Spinal cord (tissue), 9 donors: ENCODE measurements at regions not wholly inside any gene's neighbourhood (a gene's known extent, or its start where the extent isn't known, plus 50 kb on each side); places are given as distances from the start of the nearest gene placed in this dataset.
A peak's percentile ranks its signal among the peaks of the same experiment; 100 is the strongest.

Experiments
- DNase-seq, 6 donors: peaks; one replicate each; pipeline versions ENCODE4 v3.0.0 to v3.0.0-alpha.2; 2013 to 2015; ENCODE audit warnings: low spot score in 6 of 6, low read depth in 4 of 6
- H3K27ac ChIP-seq: one replicate; pipeline ENCODE4 v1.5.1; 2013; ENCODE audit warnings: low read depth, low read length, control low read depth
- H3K27me3 ChIP-seq: one replicate; pipeline ENCODE4 v1.6.1; 2013; ENCODE audit warnings: low read length; ENCODE audit not compliant: control insufficient read depth, insufficient read depth
- H3K36me3 ChIP-seq: one replicate; pipeline ENCODE4 v1.6.1; 2013; ENCODE audit warnings: low read length; ENCODE audit not compliant: control insufficient read depth, insufficient read depth
- H3K4me1 ChIP-seq: one replicate; pipeline ENCODE4 v1.6.1; 2013; ENCODE audit warnings: low read length; ENCODE audit not compliant: control insufficient read depth, insufficient read depth
- H3K4me3 ChIP-seq: one replicate; pipeline ENCODE4 v1.5.1; 2013; ENCODE audit warnings: low read depth, low read length, control low read depth
- H3K9me3 ChIP-seq: one replicate; pipeline ENCODE4 v1.6.1; 2013; ENCODE audit warnings: low read length; ENCODE audit not compliant: control insufficient read depth, insufficient read depth
- WGBS: methylation state at CpG from one replicate; pipeline ENCODE4 v1.1.5; 2013; ENCODE audit warnings: missing lambda C conversion rate; ENCODE audit not compliant: insufficient coverage; 5-methylcytosine and 5-hydroxymethylcytosine counted together
- donor health status: healthy.

DNA sequence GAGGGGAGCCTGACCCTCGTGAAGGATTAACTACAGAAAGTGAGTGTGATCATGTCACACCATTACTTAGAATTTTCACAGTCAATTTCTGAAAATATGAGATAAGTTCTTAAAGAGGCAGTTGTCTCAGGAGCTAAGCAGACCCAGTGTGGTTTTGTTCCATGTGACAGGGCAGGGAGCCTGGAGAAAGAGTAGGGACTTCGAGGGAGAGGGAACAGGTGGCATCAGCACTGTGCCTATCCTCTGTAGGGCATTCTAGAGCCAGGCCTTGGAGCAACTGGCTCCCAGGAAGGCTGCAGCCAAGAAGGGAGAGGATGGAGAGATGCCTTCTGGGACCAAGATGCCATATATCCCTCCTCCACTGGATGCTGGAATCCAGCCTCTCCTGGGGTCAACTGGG, 183.0 kb downstream of the TSHZ3 start:
- peaks cover 12% of the 10 kb centered on the region for H3K4me1 ChIP-seq
- WGBS, result 31% methylated on average over 1 of the region's 2 CpGs
- no peak overlapping the region for H3K4me3 ChIP-seq
- no peaks in the 10 kb centered on the region for H3K9me3 ChIP-seq
- H3K27ac ChIP-seq, result no peak overlapping the region
- DNase-seq, result no peak
- H3K27me3 ChIP-seq, result no peaks in the 10 kb centered on the region
- no peaks in the 10 kb centered on the region for H3K36me3 ChIP-seq

DNA sequence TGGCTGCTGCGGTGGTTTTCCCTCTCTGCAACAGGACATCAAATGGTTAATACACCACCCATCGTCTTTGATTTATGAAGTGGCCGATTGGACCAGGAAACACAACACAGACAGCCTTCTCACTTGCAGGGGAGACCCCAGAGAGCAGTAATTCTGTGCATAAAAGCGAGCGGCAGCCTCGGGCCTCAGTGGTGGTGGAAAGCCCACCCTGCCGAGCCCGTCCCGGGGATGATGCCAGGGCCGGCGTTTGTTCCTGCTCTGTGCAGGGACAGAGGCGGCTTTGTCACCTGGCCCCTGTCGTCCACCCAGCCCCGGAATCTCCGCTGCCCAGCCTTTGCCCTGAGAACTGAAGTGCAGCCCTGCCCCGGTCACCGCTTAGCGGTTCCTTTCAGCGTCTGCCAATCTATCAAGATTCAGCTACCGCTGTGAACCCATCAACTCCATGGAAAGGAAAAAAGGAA, 184.4 kb downstream of the TSHZ3 start:
- no peaks in the 10 kb centered on the region for H3K36me3 ChIP-seq
- peak in 1 of 6 donors; percentile 89 for DNase-seq
- H3K27me3 ChIP-seq, result no peaks in the 10 kb centered on the region
- H3K4me3 ChIP-seq, result no peak overlapping the region
- H3K4me1 ChIP-seq, result peaks cover 12% of the 10 kb centered on the region
- no peak overlapping the region for H3K27ac ChIP-seq
- WGBS, result 3% methylated on average over 19 of the region's 20 CpGs
- H3K9me3 ChIP-seq, result no peaks in the 10 kb centered on the region

DNA sequence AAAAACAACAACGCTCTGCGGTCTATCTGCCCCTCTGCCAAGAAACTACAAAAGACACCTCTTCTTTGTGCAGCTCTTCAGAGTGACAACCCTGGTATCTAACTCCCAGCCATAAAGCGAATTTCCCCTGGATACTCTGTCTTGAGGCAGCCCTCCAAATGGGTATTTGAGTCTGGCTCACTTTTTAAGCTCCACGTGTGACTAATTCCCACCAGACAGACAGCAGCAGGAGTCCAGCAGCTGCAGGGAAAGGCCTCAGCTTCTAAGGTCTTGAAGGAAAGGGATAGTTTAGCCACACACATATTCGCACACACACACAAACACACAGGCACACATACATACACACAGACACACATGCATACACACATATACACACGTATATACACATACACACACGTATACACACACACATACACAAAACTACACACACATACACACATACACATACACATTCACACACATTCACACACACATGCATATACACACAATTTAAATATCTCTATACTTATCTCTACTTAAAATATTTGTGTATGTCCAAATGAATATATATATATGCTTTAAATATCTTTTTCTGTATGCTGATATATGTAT, 188.8 kb downstream of the TSHZ3 start:
- Histone ChIP-seq H3K27ac (no peak overlapping the region), H3K27me3 (no peaks in the 10 kb centered on the region), H3K36me3 (no peaks in the 10 kb centered on the region), H3K4me1 (peaks cover 8% of the 10 kb centered on the region), H3K9me3 (no peaks in the 10 kb centered on the region), H3K4me3 (no peak overlapping the region)
- 40% methylated on average over 7 of the region's 7 CpGs for WGBS
- DNase-seq, result peak in 2 of 6 donors; percentile 32 to 55

DNA sequence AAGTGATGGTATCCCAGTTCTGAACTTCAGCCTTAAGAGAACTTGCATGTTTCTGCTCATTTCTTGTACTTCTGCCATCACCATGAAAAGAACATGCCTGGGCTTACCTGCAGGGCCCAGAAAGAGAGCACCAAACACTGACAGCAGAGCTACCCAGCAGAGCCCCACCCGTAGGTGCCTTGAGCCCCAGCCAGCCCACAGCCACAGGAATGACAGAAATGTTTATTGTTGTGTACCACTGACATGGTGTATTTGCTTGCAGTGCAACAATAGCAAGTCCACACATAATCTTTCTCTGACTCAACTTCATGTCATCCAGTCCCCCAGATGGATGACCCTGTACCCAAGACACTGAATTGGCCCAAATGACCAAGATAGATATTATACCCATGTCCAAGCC, 195.2 kb downstream of the TSHZ3 start:
- WGBS, result 67% methylated on average over 1 of the region's 1 CpG

DNA sequence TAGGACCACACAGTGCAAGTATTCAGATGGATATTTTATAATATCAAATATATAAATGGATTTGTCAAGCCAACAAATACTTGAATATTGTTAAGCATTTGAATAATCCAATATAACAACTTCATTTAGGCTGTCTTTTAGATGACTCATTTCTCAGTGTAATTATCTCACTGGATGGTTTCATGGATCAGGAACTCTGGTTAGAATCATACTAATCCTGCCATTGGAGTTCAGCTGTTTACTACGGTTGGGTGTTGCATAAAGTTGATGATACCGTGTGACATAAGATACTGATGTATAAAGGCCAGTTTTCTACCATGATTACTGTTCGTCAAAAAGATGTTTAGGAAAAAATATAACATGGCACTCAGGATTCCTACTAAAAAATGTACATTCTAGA, 196.3 kb downstream of the TSHZ3 start:
- no peak for DNase-seq

More for the DNA sequence above, 195.2 kb downstream of the TSHZ3 start:
- no peaks in the 10 kb centered on the region for H3K36me3 ChIP-seq
- no peaks in the 10 kb centered on the region for H3K9me3 ChIP-seq
- H3K27me3 ChIP-seq, result no peaks in the 10 kb centered on the region
- no peaks in the 10 kb centered on the region for H3K4me1 ChIP-seq
- no peak overlapping the region for H3K27ac ChIP-seq
- DNase-seq, result no peak
- no peak overlapping the region for H3K4me3 ChIP-seq

DNA sequence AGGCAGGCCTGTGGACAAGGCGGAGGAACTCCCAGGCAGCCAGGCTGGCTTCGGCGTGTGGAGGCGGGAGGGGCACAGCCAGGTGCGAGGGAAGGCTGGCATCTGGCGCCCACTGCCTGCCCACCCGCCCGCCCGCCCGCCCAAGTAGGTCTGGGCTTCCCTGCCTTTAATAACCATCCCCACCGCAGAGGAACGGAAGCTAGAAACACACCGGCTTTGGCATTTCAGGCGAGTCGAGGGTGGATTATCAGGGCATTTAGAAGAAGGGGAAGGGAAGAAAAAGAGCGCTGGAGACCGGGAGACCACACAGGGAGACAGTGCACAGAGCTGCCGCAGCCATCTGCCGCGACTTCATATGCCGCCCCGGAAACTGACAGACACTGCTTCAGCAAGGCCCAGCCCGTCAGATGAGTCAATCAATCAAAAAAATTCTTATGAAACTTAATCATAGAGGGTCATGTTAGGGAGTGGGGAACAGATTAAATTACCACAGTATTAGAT, 199.7 kb downstream of the TSHZ3 start:
- no peaks in the 10 kb centered on the region for H3K9me3 ChIP-seq
- H3K4me1 ChIP-seq, result peaks cover 8% of the 10 kb centered on the region
- peak in 2 of 6 donors; percentile 71 to 81 for DNase-seq
- no peaks in the 10 kb centered on the region for H3K27me3 ChIP-seq
- 52% methylated on average over 6 of the region's 23 CpGs for WGBS
- H3K4me3 ChIP-seq, result no peak overlapping the region
- H3K27ac ChIP-seq, result no peak overlapping the region
- no peaks in the 10 kb centered on the region for H3K36me3 ChIP-seq

More for the DNA sequence above, 196.3 kb downstream of the TSHZ3 start:
- Histone ChIP-seq H3K27ac (no peak overlapping the region), H3K9me3 (no peaks in the 10 kb centered on the region), H3K36me3 (no peaks in the 10 kb centered on the region), H3K27me3 (no peaks in the 10 kb centered on the region), H3K4me1 (no peaks in the 10 kb centered on the region), H3K4me3 (no peak overlapping the region)
- no CpG with 5 or more reads among the region's 3 CpGs for WGBS

DNA sequence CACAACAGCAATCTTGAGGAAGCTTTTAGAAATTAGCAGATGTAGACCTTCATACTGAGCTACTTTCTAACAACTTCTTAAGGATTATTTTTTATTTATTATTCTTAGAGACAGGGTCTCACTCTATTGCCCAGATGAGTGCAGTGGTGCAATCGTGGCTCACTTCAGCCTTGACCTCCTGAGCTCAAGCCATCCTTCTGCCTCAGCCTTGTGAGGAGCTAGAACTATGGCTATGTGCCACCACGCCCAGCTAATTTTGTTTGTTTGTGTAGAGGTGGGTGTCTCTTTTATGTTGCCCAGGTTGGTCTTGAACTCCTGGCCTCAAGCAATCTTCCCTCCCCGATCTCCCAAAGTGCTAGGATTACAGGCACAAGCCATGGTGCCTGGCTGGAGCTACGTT, 200.6 kb downstream of the TSHZ3 start:
- H3K27ac ChIP-seq, result no peak overlapping the region
- no peaks in the 10 kb centered on the region for H3K27me3 ChIP-seq
- 80% methylated on average over 1 of the region's 4 CpGs for WGBS
- no peak for DNase-seq
- peaks cover 8% of the 10 kb centered on the region for H3K4me1 ChIP-seq
- no peak overlapping the region for H3K4me3 ChIP-seq
- no peaks in the 10 kb centered on the region for H3K36me3 ChIP-seq
- H3K9me3 ChIP-seq, result no peaks in the 10 kb centered on the region

DNA sequence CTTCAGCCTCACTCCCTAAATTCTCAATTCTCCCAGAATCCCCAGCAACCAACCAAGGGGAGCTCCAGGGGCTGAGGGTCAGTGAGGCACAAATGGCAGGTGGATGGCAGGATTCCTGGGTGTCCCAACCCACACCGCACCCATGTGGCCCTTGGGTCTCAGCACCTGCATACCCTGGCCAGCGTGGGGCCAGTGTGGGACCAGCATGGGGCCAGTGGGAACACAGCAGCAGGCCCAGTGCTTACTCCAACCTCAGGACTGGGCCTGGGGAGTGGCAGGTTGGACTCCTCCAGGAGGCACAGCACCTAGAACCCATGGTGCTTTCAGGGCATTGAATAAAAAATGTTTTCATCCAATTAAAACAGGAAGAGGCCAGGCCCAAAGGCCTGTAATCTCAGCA, 202.0 kb downstream of the TSHZ3 start:
- Histone ChIP-seq H3K4me1 (peaks cover 8% of the 10 kb centered on the region), H3K27me3 (no peaks in the 10 kb centered on the region), H3K27ac (no peak overlapping the region), H3K36me3 (no peaks in the 10 kb centered on the region), H3K9me3 (no peaks in the 10 kb centered on the region), H3K4me3 (no peak overlapping the region)
- WGBS, result 100% methylated on average over 2 of the region's 2 CpGs
- no peak for DNase-seq

DNA sequence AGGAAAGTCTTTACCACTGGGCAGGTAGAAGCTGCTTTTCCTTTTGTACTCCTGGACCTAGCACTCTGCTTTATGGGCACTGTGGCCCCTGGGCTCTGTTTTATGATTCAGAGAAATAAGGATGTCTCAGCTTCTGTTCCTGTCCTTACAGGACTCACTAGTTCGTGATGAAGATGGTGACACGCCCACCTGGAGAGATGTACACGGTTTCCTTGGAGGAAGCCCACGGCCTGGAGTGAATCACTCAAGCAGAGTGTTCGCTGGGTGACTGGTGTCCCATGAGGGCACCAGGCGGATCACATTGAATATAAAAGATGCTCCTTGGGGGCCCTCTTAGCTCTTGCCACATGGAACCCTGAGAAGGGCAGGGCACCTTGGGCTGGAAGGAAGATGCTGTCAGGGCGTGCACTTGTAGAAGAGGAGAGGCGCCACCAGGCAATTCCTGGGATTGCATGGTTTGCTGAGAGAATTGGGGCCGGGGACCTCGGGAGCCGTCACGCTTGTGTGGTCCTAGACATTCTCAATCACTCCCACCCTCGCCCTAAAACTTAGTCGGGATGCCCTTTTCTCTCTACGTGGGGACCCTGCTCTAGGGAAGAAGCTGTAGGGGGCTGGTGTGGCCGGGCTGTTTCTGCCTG, 202.6 kb downstream of the TSHZ3 start:
- H3K4me1 ChIP-seq, result peaks cover 8% of the 10 kb centered on the region
- H3K4me3 ChIP-seq, result no peak overlapping the region
- H3K27ac ChIP-seq, result no peak overlapping the region
- H3K36me3 ChIP-seq, result no peaks in the 10 kb centered on the region
- 82% methylated on average over 8 of the region's 16 CpGs for WGBS
- no peaks in the 10 kb centered on the region for H3K9me3 ChIP-seq
- no peaks in the 10 kb centered on the region for H3K27me3 ChIP-seq
- no peak for DNase-seq

DNA sequence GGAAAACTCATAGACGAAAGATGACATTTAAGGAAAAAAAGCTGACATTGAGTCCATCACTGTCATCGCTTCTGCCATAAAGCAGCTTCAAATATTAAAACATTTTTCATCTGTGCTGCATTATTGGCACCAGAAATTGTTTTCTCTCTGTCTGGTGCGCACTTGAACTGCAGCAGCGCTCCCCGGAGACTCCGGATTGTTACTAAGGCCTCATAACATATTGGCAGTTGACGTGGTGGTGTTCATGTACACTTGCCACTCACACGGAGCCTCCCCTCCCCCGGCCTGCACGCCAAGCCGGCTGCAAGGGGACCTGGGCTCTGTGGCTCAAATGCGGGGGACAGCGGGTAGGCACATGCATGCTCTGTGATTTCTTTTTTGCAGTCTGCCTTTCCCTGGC, 203.2 kb downstream of the TSHZ3 start:
- WGBS, result 81% methylated on average over 11 of the region's 13 CpGs
- peak in 1 of 6 donors; percentile 85 for DNase-seq

More for the DNA sequence above, 203.2 kb downstream of the TSHZ3 start:
- no peaks in the 10 kb centered on the region for H3K9me3 ChIP-seq
- no peak overlapping the region for H3K27ac ChIP-seq
- no peak overlapping the region for H3K4me3 ChIP-seq
- peaks cover 8% of the 10 kb centered on the region for H3K4me1 ChIP-seq
- H3K36me3 ChIP-seq, result no peaks in the 10 kb centered on the region
- no peaks in the 10 kb centered on the region for H3K27me3 ChIP-seq
